ENCODE measurements at regions not wholly inside any gene's neighbourhood (a gene's known extent, or its start where the extent isn't known, plus 50 kb on each side); places are given as distances from the start of the nearest gene placed in this dataset.
"Not testable (repeated sequence)": the region's sequence is repeated elsewhere in the genome, so short reads cannot be mapped to it uniquely, and the experiment has no call there.

DNA sequence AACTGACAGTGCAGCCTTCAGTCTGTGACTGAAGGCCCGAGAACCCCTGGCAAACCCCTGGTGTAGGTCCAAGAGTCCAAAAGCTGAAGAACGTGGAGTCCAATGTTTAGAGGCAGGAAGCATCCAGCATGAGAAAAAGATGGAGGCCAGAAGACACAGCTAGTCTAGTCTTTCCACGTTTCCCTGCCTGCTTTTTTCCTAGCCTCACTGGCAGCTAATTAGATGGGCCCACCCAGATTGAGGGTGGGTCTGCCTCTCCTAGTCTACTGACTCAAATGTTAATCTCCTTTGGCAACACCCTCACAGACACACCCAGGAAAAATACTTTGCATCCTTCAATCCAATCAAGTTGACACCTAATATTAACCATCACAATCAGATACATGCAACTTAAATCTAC, 87.8 kb downstream of the TENT5D start:
- H3K4me1 ChIP-seq; H3K36me3 ChIP-seq (ENCODE audit: low read depth, missing control alignments); H3K27me3 ChIP-seq; intact Hi-C loops (cut with DNase I; ENCODE audit: low total_unique reads); DNase-seq; H3K9me3 ChIP-seq; H3K4me3 ChIP-seq; H3K27ac ChIP-seq: not testable (repeated sequence)
- WGBS, 2 donors: 93 to 97% methylated on average over 3 of the region's 3 CpGs

DNA sequence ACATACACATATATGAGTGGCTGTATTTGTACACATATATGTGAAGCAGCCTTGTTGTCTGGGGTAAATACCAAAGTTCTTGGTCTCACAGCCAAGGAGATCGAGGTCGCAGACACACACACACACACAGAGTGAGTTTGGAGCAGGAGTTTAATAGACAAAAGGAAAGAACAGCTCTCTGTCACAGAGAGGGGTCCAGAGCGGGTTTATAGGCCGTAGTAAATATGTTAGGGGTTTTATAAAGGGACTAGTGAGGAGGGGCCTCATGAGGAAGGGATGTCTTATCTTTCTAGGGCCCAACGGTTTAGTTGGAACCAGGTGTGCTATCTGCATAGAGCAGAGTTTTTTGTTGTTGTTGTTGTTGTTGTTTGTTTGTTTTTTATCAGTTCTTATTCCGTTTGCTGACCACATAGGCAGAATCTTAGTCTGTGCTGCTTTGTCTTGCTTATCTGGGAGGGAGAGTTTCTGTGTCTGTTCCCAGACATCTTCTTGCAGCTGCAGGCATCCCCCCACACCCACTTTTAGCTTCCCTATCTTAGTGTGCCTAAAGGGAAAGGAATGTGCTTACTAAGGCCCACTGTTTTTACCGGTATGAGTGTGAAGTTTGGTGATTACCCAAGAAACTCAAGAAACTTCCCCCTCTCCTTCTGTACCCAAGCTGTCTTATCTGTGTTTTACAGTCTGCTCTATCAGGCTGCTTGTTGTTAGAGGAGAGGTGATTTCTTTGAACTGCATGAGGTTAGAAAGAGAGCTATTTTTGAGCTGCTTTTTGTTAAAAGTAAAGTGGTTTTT, 91.9 kb downstream of the TENT5D start:
- Histone ChIP-seq H3K27ac (peak overlapping the region in 1 of 2 donors; percentile 44), H3K36me3 (ENCODE audit: low read depth, missing control alignments) (no peaks in the 10 kb centered on the region), H3K4me1 (no peaks in the 10 kb centered on the region), H3K4me3 (no peak overlapping the region), H3K27me3 (no peaks in the 10 kb centered on the region), H3K9me3 (no peaks in the 10 kb centered on the region)
- no peak for TF ChIP-seq POLR2A (IDR thresholded peaks at IDR 0.05)
- TF ChIP-seq, protein P1, sequence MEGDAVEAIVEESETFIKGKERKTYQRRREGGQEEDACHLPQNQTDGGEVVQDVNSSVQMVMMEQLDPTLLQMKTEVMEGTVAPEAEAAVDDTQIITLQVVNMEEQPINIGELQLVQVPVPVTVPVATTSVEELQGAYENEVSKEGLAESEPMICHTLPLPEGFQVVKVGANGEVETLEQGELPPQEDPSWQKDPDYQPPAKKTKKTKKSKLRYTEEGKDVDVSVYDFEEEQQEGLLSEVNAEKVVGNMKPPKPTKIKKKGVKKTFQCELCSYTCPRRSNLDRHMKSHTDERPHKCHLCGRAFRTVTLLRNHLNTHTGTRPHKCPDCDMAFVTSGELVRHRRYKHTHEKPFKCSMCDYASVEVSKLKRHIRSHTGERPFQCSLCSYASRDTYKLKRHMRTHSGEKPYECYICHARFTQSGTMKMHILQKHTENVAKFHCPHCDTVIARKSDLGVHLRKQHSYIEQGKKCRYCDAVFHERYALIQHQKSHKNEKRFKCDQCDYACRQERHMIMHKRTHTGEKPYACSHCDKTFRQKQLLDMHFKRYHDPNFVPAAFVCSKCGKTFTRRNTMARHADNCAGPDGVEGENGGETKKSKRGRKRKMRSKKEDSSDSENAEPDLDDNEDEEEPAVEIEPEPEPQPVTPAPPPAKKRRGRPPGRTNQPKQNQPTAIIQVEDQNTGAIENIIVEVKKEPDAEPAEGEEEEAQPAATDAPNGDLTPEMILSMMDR (IDR thresholded peaks at IDR 0.05): no peak
- 25 to 42% methylated on average over 6 to 7 of the region's 7 CpGs for WGBS, 2 donors
- intact Hi-C loops (cut with DNase I; ENCODE audit: low total_unique reads): no loop called here
- peak; percentile 22 for DNase-seq

DNA sequence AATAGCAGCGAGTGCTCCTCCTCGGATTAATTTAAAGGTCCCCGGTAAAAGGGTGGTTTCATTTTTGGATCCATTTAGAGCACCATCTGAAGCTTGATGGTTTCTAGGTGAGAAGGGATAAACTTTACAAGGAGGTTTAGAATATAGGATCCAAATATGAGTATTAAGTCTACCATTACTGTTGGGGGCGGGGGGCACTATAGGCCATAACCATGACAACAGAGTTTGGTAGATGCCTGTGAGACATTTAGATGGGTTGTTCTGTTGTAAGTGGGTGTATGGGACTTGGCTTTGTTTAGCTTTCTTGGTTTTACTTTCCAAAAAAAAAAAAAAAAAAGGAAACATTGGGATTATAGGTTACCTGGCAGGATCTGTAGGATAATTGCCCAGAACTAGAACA, 92.7 kb downstream of the TENT5D start:
- H3K4me1 ChIP-seq: no peaks in the 10 kb centered on the region
- H3K4me3 ChIP-seq: no peak overlapping the region
- H3K36me3 ChIP-seq (ENCODE audit: low read depth, missing control alignments): no peaks in the 10 kb centered on the region
- H3K9me3 ChIP-seq: no peaks in the 10 kb centered on the region
- TF ChIP-seq POLR2A (IDR thresholded peaks at IDR 0.05): no peak
- TF ChIP-seq, protein P1 (IDR thresholded peaks at IDR 0.05): no peak
- WGBS, 2 donors: 32 to 34% methylated on average over 4 of the region's 4 CpGs
- no peaks in the 10 kb centered on the region for H3K27me3 ChIP-seq
- no peak for DNase-seq
- peak overlapping the region in 1 of 2 donors; percentile 44 for H3K27ac ChIP-seq
- intact Hi-C loops (cut with DNase I; ENCODE audit: low total_unique reads): no loop called here

DNA sequence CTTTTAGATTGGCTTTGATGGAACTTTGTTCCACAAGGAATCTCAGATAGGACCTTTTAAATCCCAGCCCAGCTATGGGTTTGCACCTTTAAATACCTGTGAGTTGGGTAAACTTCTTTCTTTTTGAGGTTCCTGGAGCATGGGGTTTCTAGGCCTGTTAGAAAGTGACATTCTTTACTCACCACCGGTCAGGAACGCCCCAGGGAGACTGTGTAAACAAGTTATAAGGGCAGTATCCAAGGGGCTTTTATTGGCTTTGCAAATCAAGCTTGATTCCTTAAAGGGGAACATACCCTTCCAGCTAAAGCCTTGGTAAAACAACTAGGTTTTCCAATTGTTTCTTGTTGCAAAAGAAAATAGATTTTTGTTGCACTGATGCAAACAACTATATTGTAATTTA, 93.4 kb downstream of the TENT5D start:
- Histone ChIP-seq H3K4me3 (no peak overlapping the region), H3K9me3 (no peaks in the 10 kb centered on the region), H3K27ac (no peak overlapping the region), H3K36me3 (ENCODE audit: low read depth, missing control alignments) (no peaks in the 10 kb centered on the region), H3K27me3 (no peaks in the 10 kb centered on the region), H3K4me1 (no peaks in the 10 kb centered on the region)
- no peak for DNase-seq
- TF ChIP-seq, protein P1 (IDR thresholded peaks at IDR 0.05): no peak
- TF ChIP-seq POLR2A (IDR thresholded peaks at IDR 0.05): no peak
- intact Hi-C loops (cut with DNase I; ENCODE audit: low total_unique reads): no loop called here
- WGBS, 2 donors: 12 to 20% methylated on average over 2 of the region's 2 CpGs

DNA sequence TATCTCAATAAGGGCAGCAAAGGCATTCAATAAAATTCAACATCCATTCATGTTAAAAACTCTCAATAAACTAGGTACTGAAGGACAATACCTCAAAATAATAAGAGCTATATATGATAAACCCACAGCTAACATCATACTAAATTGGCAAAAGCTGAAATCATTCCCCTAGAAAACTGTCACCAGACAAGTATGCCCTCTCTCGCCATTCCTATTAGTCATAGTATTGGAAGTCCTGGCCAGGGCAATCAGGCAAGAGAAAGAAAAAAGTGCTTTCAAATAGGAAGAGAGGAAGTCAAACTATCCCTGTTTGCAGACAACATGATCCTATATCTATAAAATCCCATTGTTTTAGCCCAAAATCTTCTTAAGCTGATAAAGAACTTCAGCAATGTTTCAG, 116.8 kb downstream of the TENT5D start:
- H3K27me3 ChIP-seq: no peaks in the 10 kb centered on the region
- H3K4me1 ChIP-seq: no peaks in the 10 kb centered on the region
- TF ChIP-seq POLR2A (IDR thresholded peaks at IDR 0.05): no peak
- TF ChIP-seq, protein P1 (IDR thresholded peaks at IDR 0.05): no peak
- no peak overlapping the region for H3K4me3 ChIP-seq
- no peaks in the 10 kb centered on the region for H3K36me3 ChIP-seq (ENCODE audit: low read depth, missing control alignments)
- H3K9me3 ChIP-seq: no peaks in the 10 kb centered on the region
- 0% methylated on average over 1 of the region's 1 CpG for WGBS, 2 donors
- no peak overlapping the region for H3K27ac ChIP-seq
- intact Hi-C loops (cut with DNase I; ENCODE audit: low total_unique reads): no loop called here
- DNase-seq: no peak

Data from testis (tissue), 2 donors.